K562 (cell line): ENCODE measurements at regions not wholly inside any gene's neighbourhood (a gene's known extent, or its start where the extent isn't known, plus 50 kb on each side); places are given as distances from the start of the nearest gene placed in this dataset.
"Not testable (repeated sequence)": the region's sequence is repeated elsewhere in the genome, so short reads cannot be mapped to it uniquely, and the experiment has no call there.

Experiments used
- BACH1 ChIP-seq: fragments of 200-800 bp; sonication (Bioruptor generic); IDR thresholded peaks from 2 replicates; pipeline ENCODE4 v1.6.1; 2016; ENCODE audit warnings: missing genetic modification characterization, missing compliant biosample characterization
- CBX8 ChIP-seq: fragments of 200-600 bp; sonication (generic); IDR thresholded peaks from 2 replicates; pipeline ENCODE4 v1.6.1; 2012; ENCODE audit warnings: borderline replicate concordance, mixed run types, low read depth, mild to moderate bottlenecking, moderate library complexity, mixed read lengths, low read length, control low read depth, inconsistent platforms; ENCODE audit not compliant: poor library complexity, severe bottlenecking; ENCODE audit errors: extremely low read depth
- MIER1 ChIP-seq: fragments of 450-650 bp; IDR thresholded peaks from 2 replicates; pipeline ENCODE4 v1.6.1; 2016; ENCODE audit warnings: antibody characterized with exemption, mild to moderate bottlenecking, low read depth
- PHF8 ChIP-seq: fragments of 200-600 bp; sonication (generic); IDR thresholded peaks from 2 replicates; pipeline ENCODE4 v1.6.1; 2012; ENCODE audit warnings: mixed run types, mild to moderate bottlenecking, inconsistent platforms, low read length, moderate library complexity, borderline replicate concordance
- RHOXF2B ChIP-seq: fragments of 250-450 bp; sonication (Bioruptor Pico); conservative IDR thresholded peaks from 2 replicates; pipeline ENCODE4 v1.5.1; 2021
- SMARCB1 ChIP-seq: IDR thresholded peaks from 2 replicates; pipeline ENCODE4 v1.6.1; 2011; ENCODE audit warnings: improper control_type of control experiment, low read depth; ENCODE audit not compliant: insufficient read length

- not testable (repeated sequence) for TF ChIP-seq CBX8; SMARCB1; BACH1 (tag); RHOXF2B (CRISPR knock-in tag); MIER1; PHF8
Observed at GRCh38 chr12:89191597-89191996, 160.7 kb downstream of the DUSP6 start.
